ENCODE measurements at regions not wholly inside any gene's neighbourhood (a gene's known extent, or its start where the extent isn't known, plus 50 kb on each side); places are given as distances from the start of the nearest gene placed in this dataset.
A peak's percentile ranks its signal among the peaks of the same experiment; 100 is the strongest.
"Not testable (repeated sequence)": the region's sequence is repeated elsewhere in the genome, so short reads cannot be mapped to it uniquely, and the experiment has no call there.

DNA sequence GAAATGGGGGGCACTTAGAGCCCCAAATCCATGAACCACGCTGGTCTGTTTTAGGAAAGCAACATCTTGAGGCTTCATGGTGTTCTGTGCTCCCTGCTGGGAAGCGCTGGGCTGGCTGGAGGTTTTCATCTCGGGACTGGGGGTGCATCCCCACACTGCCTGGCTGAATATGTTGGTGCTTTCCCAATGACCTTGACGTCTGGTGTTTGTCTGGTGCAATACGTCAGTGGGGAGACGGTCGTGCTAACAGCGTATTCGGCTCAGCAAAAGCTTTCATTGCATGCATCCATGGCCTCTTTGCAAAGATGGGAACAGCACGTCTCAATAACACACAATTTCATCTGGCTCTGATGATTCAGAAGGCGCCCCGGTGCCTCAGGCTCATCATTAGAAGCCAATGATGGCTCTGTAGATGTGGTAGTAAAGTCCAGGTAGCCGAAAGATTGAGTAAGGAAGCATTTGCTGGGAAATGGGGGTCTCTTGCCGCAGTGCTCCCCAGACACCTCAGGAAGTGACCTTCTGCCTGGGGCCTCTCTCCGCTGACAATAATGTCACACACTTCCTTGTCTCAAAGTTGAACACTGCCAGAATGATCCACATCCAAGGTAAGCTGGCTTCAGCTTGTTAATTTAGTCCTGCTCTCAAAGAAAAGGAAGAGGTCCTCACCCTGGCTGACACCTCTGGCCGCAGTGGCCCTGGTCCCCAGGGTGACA, 97.7 kb downstream of the ING1 start:
- no peak for DNase-seq

- DNase-seq, result no peak
Measured at GRCh38 chr13:110811771-110812120, 98.2 kb downstream of the ING1 start.

DNA sequence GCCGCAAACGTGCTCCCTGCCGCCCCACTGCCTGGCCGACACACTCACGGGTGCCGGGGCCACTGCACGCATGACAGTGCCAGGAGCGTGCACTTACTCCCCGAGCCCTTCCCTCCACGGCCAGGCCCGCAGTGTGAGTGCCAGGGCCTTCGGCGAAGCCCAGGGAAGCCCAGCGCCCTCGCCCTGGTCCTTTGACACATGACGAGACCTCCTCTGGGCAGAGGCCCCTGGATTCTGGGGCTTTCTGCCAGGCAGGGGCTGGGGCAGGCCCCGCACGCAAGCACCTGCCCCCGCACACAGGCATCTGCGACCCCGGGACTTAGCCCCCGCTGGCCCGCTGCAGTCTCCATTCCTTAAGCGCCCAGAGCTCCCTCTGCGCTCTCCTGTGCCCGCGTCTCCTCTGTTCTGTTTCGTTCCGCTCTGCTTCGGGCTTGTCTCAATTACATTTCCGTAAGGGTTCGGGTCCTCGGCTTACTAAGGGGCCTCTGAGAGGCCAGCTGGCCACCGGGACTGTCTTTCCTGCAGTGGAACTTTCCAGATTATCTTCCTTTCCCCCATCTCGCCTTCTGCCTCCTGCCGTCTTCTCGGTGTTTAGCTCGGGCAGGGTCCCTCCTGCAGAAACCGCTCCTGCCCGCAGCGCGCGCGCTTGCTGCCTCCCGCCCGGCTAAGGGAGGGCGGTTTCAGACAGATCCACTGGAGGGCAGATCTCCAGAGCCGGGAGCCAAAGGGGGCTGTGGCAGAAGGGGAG, 98.8 kb downstream of the ING1 start:
- DNase-seq, result peak in 1 of 6 experiments; percentile 4

DNA sequence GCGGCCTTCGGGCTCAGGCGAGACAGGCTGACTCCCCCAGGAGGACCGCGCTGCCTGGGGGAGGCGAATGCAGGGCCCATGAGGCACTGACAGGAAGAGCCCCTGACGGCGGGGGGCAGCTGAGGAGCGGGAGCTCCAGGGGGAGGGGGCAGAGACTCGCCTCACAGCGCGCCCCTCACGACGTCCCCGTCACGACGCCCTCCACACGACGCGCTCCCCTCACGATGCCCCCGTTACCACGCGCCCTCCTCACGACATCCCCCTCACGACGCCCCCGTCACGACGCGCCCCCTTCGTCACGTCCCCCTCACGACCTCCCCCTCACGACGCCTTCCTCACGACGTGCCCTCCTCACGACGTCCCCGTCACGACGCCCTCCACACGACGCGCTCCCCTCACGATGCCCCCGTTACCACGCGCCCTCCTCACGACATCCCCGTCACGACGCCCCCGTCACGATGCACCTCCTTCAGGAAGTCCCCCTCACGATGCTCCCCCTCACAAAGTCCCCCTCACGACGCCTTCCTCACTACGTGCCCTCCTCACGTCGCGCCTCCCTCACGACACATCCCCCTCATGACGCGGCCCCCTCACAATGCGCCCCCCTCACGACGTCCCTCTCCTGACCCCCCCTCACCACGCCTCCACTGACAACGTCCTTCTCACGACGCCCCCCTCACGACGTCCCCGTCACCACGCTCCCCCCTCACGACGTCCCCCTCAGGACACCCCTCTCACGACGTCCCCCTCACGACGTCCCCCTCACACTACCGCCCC, 99.6 kb downstream of the ING1 start:
- DNase-seq, result no peak

- DNase-seq, result no peak
Measured at GRCh38 chr13:110813646-110814624, 100.4 kb downstream of the ING1 start.

DNA sequence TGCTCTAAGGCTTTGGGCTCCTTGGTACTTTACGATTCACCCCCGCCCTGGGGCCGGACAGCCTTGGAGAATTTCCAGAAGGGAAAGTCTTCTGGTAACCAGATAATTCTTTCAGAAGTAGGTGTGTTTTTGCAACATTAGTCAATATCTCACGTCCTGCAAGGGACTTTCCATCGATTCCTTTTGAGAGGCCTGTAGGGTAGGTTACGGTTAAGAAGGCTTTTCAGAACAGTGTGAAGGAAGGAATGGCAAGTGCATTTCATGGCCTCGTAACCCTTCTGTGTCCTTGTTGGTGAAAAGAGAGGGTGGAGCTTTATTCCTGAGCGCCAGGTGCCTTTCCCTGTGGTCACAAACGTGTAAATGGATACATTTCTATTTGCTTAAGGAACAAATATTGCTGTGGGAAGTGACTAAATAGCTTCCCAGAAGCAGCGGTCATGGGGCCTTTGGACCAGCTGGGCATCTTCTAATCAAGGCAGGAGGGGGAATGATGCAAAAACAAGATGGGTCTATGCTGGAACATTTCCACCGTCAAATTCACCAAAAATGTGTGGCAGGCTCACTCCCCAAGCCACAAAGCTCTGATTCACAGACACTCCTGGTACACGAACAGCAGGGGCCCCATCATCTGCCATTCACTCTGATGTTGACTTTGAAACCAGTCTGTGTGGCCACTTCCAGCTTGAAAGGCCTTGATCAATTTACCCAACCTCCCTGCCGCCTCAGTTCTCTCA, 99.2 kb downstream of the ANKRD10 start:
- no peak for DNase-seq

GRCh38 chr13:110816500-110816899, 98.4 kb downstream of the ANKRD10 start:
- no peak for DNase-seq

DNA sequence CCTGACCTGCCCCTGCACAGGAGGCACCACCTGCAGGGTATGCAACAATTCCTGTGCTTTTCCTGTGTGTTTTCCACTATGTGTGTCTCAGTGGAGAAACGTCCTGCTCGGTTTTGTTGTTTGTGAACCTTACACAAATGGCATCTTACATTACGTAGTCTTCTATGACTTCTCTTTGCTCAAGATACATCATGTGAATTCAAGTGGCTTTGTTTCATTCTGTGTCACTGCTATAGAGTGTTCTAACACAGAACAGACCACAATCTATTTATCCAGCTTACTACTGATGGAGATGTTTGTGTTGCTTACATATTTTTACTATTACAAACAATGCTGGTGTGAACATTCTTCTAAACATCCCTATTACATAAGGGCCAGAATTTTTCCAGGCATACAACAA, 97.7 kb downstream of the ANKRD10 start:
- no peak for DNase-seq

- DNase-seq, result no peak
Measured at GRCh38 chr13:110818747-110819146, 96.1 kb downstream of the ANKRD10 start.

GRCh38 chr13:110819203-110820014, 95.5 kb downstream of the ANKRD10 start:
- DNase-seq, result peak; percentile 10 to 78 (median 62)

- no peak for DNase-seq
Measured at GRCh38 chr13:110820322-110820721, 94.5 kb downstream of the ANKRD10 start.

DNA sequence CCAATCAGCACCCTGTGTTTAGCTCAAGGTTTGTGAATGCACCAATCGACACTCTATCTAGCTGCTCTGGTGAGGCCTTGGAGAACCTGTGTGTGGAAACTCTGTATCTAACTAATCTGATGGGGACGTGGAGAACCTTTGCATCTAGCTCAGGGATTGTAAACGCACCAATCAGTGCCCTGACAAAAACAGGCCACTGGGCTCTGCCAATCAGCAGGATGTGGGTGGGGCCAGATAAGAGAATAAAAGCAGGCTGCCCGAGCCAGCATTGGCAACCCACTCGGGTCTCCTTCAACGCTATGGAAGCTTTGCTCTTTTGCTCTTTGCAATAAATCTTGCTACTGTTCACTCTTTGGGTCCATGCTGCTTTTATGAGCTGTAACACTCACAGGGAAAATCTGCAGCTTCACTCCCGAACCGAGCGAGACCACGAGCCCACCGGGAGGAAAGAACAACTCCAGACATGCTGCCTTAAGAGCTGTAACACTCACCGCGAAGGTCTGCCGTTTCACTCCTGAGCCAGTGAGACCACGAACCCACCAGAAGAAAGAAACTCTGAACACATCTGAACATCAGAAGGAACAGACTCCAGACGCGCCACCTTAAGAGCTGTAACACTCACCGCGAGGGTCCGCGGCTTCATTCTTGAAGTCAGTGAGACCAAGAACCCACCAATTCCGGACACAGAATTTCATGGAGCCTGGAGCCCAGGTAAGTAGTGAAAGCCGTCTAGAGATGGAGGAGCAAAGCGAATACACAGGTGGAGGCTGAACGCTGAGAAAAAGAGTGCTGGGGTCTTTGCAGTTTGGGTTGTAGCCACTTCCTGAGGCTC, 92.8 kb downstream of the ANKRD10 start:
- not testable (repeated sequence) for DNase-seq

- DNase-seq, result no peak
Measured at GRCh38 chr13:110822669-110822945, 92.3 kb downstream of the ANKRD10 start.

DNA sequence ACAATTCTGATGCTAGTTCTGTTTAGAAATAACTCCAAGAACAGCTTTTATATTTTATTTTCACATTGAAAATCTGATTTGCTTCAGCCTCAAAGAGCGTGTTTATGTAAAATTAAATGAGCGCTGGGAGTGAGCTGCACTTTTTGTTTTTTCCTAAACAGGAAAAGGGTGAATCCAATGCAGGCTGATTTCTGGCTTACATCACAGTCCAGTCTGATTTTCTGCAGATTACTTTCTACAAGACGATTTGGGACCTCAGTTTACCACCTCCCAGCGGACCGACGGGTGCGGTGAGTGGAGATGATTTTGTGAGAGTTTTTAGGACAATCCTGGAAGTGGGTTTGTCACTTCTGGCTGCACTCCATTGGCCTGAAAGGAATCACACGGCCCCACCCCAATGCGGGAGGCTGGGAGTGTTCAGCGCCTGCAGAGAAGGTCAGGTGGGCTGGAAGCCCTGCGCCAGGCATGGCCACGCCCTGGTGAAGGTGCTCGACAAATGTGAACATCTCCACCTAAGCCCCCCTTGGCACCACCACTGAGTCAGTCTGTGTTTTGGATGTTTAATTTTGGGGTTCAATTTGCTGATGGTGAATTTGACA, 90.1 kb downstream of the ANKRD10 start:
- DNase-seq, result no peak

- DNase-seq, result no peak
Measured at GRCh38 chr13:110825516-110825915, 89.4 kb downstream of the ANKRD10 start.

DNA sequence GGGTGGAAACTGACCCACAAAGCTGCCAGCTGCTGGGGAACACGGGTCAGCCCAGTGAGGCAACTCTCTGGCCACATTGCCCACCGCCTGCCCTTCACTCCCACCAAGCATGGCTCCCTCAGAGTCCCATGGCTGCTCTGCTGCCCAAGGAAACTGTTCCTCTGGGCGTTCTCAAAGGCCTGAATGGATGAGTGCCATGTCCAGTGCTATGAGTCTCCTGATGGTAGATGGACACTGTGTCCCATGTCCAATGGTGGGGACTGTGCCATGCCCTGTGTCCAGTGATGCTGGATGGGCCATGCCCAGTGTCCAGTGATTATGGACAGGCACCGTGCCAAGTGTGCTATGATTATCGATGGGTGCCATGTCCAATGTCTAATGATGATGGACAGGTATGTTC, 88.8 kb downstream of the ANKRD10 start:
- DNase-seq, result no peak

DNA sequence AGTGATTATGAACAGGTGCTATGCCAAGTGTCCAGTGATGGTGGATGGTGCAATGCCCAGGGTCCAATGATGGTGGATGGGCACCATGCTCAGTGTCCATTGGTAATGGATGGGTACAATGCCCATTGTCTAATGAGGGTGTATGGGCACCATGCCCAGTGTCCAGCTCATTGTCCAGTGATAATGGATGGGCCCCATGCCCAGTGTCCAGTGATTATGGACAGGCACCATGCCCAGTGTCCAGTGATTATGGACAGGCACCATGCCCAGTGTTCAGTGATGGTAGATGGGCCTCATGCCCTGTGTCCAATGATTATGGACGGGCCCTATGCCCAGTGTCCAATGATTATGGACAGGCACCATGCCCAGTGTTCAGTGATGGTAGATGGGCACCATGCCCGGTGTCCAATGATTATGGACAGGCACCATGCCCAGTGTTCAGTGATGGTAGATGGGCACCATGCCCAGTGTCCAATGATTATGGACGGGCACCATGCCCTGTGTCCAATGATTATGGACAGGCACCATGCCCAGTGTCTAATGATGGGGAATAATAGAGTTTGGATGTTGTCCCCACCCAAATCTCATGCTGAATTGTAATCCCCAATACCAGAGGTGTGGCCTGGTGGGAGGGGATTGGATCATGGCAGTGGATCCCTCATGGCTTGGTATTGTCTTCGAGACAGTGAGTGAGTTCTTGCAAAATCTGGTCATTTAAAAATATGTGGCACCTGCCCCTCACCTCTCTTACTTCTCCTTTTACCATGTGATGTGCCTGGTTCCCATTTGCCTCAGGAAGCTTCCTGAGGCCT, 87.8 kb downstream of the ANKRD10 start:
- no peak for DNase-seq
